Stimulated activated CD8-positive, alpha-beta memory T cell treated with anti-CD3 and anti-CD28 coated beads, Interleukin-7, amount 100 ng/mL, for 48 hours (primary cell): ENCODE measurements at regions not wholly inside any gene's neighbourhood (a gene's known extent, or its start where the extent isn't known, plus 50 kb on each side); places are given as distances from the start of the nearest gene placed in this dataset.
"Not testable (repeated sequence)": the region's sequence is repeated elsewhere in the genome, so short reads cannot be mapped to it uniquely, and the experiment has no call there.

ENCODE experiments used
- DNase-seq, 2 donors: peaks; one replicate each; pipeline ENCODE4 v3.0.0-alpha.2; 2020; ENCODE audit warnings: low read depth in 1 of 2; ENCODE audit errors: extremely low read depth in 1 of 2

DNA sequence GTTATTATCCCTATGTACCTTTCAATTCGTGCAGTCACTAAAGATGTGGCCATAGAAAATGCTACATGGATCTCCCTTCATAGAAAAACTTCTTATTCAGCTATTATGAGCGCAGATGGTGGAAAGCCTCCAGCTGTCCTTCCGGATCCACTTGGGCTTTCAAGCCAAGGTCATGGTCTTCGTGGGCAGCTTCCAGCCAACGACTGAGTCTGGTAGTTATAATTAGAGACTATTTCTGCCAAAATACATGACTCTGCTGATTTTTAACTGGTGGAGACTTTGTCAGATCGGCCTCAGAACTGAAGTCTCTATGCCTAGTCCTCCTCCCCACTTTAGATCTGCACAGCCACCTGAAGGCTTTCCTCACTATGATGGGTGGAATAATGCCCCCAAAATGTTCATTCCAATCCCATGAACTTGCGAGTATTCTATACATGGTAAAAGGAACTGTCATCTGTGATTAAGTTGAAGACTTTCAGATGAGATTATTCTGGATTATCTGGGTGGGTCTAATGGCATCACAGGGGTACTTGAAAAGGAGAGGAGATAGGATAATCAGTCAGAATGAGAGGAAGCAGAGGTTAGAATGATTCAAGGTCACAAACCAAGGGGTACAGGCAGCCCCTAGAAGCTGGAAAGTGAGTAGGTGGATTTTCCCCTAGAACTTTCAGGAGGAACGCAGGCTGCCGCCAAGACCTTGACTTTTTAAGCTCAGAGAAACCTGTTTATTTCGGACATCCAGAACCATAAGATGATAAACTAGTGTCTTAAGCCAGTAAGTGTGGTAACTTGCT lies 171.1 kb upstream of the CXCL13 start:
- DNase-seq, result no peak

DNA sequence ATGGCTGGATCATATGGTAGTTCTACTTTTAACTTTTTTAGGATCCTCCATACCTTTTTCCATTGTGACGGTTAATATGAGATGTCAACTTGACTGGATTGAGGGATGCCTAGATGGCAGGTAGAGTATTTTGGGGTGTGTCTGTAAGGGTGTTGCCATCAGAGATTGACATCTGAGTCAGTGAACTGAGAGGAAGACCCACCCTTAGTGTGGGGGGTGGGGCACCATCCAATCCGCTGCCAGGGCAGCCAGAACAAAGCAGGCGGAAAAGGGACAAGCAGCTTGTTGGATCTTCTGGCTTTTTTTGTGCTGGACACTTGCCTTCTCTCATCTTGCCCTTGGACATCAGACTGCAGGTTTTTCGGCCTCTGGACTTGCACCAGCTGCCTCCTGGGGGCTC lies 168.5 kb upstream of the CXCL13 start:
- DNase-seq, result no peak

DNA sequence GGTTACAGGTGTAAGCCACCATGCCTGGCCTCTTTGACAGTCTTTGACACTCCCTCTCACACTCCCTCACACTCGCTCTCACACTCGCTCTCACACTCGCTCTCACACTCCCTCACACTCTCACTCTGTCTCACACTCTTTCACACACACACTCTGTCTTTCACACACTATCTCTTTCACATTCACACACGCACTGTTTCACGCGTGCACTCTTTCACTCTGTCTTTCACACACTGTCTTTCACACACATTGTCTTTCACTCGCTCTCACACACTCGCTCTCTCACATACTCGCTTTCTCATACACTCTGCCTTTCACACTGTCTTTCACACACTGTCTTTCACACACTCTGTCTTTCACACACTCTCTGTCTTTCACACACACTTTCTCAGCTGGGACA lies 167.1 kb upstream of the CXCL13 start:
- no peak for DNase-seq

DNA sequence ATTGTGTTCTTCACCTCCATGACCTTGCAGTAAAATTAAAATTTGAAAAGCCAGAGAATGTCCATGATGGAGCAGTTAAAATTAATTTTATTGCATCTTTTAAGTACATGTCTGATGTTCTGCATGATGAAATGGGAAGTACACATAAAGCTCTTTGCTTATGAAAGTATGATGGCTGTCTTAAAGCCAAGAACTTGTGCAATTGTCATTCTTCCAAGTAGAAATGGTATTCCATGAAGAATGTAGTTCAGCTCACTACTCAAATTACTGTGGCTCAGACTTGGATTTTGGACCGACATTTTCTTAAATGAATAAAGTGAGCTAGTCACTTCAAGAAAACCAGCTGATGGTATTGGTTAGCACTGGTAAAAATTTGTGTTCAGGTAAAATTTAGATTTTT lies 161.7 kb upstream of the CXCL13 start:
- DNase-seq, result no peak

DNA sequence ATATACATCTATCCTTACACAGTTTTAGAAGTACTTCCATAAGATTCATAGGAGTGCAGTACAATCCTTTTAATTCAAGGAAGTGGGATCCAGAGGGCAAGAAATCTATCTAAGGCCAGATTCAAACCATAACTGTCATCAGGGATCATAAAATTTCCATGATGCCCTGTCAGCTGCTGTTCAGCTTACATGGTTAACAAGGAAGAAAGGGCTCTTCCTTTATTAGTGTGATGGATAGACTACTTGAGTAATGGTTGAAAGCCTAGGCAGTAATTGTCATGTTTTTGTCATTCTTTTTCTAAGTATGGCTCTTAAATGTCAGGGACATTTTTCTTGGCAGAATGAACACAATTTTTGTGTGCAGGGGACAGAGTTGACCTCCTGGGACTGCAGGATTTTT lies 159.8 kb upstream of the CXCL13 start:
- no peak for DNase-seq

DNA sequence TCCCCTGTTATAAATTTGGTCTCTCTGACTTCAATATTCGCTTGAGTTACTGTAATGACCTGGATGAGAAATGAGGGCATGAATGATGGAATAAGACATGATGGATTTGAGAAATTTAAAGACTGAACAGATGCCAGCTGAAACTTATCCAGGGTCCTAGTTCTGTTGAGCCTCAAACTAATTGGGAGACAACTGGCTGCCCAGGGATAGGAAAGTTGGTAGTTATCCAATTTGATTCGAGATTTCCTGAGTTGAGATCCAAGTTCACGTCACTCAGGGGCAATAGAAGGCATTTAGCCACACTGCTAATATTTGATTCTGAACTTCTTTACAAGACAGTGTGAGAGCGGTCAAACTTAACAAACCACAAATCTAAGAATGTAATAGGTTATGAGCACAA lies 159.0 kb upstream of the CXCL13 start:
- DNase-seq, result no peak

DNA sequence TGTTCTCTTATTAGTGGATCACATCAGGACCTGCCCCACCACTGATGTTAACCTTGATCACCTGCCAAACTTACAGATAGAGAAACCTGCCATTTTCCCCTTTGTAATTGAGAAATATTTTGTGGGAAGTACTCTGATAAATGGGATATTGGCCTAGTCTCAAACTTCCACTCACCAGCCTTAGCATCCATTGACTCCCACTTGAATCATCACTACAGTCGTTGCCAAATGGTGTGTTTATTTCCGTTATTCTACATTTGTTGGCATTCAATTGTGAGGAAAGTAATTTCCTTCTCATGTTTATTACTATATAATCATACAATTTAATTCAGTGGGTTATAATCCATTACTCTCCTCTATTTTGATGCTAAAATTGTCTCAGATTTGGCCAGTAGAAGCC lies 156.4 kb upstream of the CXCL13 start:
- DNase-seq, result no peak

DNA sequence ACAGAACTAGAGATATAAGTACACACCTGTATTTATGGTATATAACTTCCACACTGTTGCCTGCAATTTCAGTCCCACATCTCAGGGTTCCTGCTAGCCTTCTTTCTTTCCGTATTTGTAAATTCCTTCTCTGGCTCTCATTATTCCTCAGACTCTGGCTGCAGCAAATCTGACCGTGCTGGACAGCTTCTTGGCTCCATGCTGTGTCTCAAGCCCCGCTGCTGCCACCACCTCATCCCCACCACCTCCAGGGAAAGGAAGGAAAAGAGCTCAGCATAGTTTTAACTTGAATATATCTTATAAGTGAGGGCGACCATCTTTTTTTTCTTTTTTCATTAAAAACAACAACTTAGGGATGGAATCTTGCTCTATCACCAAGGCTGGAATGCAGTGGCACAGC lies 155.6 kb upstream of the CXCL13 start:
- DNase-seq, result no peak

DNA sequence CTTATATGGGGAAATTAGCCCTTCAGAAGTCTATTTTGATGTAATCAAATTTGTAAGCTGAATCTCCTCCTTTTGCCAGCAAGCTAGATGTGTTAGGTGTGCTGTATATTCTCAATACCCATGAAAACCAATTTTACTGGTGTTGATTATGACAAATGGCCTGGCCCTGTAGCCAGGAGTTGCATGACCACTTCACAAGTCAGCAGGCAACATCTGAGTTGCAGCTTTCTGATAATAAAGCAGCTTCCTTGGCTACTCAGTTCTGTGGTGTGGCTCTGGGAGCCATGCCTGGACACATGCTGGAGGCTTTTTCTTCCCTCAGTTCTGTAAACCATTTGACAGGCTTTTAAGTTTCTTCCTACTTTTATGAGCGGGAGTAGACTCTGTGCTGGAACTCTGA lies 154.1 kb upstream of the CXCL13 start:
- DNase-seq, result no peak

DNA sequence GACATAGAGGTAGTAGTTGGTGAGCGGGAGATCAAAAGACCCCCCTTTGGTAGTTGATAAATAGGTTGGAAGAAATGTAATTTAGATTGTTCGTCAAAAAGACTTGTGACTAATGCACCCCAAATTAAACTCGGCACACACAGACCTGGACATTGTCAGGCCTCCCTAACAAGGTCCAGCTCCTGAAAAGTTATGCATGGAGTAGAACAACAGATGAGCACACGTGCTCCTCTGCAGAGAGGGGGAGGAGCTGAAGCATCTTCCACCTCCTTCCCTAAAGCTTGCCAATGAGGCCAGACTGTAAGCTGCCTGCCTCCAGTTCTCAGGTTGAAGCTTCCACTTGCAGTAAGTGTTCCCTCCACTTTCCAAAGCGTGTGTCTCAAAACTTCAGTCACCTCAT lies 153.5 kb upstream of the CXCL13 start:
- not testable (repeated sequence) for DNase-seq

DNA sequence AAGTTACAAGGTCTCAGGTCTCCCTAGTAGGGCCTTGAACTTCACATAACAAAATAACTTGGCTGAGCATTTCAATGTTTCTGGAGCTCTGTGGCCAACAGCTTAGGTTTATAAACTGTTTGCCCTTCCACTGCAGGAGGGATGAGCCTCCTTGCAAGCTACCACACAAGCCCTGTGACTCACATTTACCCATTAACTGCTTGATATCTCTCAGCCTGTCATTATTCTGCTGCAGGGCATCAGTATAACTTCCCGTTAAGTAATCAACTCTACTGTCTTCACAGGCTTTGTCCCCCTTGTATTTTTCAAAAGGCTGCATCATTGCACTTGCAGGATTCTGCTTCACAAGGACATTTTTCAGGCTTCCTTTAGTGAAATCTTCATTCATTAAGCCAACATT lies 151.7 kb upstream of the CXCL13 start:
- DNase-seq, result no peak

DNA sequence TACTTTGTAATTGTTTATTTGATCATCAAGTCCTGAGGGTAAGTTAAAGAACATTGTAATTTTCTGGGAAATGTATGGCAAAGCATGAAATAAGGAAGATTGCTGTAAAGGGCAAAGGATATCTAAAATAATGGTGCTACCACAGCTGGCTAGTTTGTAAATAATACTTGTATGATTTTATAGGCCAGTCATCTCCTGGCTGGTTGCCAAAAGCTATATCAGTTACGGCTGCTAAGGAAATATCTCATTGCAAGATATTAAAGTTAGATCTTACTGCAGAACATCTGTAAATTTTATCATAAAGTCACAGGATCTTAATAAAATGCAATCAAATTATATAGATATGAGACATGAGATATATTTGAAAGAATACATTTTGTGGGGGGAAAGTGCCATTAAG lies 150.8 kb upstream of the CXCL13 start:
- no peak for DNase-seq

DNA sequence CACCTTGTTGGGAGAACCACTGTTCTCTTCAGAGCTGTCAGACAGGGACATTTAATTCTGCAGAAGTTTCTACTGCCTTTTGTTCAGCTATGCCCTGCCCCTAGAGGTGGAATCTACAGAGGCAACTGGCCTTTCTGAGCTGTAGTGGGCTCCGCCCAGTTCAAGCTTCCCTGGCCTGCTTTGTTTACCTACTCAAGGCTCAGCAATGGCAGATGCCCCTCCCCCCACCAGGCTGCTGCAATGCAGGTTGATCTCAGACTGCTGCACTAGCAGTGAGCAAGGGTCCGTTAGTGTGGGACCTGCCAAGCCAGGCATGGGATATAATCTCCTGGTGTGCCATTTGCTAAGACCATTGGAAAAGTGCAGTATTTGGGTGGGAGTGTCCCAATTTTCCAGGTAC lies 141.5 kb upstream of the CXCL13 start:
- not testable (repeated sequence) for DNase-seq

DNA sequence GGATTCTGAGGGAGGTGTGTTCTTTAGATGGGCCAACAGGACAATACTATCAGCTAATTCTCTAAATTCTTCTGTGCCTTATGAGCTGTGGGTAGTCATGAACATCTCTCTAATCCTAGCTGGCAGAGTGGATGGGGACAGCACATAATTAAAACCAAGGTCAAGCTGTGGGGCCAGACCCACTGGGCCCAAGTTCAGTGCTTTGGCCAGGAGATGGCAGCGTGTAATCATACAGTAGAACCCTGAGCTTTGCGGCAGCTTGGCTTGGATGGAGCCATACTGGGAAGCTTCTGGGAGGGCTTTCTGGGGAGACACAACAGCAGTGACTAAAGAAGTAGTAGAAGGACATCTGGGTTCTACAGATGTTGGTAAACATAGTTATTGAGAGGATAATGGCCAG lies 140.3 kb upstream of the CXCL13 start:
- DNase-seq, result peak; percentile 5 to 9

DNA sequence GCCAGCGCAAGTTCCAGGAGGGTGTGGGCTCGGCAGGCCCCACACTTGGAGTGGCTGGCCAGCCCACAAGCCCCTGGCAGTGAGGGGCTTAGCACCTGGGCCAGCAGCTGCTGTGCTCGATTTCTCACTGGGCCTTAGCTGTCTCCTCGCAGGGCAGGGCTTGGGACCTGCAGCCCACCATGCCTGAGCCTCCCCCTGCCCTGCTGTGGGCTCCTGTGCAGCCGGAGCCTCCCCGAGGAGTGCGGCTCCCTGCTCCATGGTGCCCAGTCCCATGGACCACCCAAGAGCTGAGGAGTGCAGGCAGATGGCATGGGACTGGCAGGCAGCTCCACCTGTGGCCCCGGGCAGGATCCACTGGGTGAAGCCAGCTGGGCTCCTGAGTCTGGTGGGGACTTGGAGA lies 139.2 kb upstream of the CXCL13 start:
- DNase-seq, result no peak

DNA sequence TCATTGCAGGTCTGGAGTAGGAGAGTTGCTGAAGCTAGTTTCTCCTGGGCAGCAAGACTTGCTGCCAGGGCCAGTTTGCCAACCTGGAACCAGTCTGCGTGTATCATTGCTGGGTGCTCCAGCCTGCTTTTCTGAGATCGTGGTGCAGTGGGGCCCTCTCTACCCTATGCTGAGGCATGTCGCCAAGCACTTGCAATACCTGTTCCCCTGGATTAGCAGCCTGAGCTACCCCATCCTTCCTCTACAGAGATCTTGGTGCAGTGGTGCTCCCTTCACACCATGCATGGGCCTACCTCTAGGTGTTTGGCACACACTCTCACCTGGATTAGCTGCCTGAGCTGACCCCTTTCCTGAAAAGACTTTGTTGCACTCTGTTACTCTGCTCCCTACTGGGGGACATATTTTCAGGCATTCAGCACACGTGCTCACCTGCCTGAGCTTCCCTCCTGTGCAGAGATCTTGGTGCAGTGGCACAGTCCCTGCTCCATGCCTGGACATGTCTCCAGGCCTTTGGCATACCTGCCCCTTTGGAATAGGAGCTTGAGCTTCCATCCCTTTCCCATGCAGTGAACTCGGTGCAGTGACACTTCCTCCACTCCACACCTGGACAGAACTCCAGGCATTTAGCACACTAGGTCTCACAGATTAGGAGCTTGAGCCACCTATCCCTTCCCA lies 133.7 kb upstream of the CXCL13 start:
- DNase-seq, result no peak

DNA sequence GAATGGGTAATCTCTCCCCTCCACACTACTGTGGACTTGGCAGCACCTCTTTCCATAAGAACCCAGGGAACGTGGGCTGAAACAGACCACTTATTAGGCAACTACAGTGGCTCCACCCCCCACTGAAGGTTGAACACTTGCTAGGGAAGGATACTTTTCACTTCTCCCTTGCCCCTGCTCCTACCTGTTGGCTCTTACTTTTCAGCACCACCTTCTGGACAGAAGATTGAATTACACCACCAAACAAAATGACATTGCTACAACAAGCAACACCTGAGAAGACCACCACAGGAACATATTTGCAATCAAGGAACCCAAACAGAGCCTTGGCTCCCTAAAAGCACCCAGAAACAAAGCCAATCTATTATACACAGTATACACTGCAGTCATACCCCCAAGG lies 132.1 kb upstream of the CXCL13 start:
- DNase-seq, result no peak

DNA sequence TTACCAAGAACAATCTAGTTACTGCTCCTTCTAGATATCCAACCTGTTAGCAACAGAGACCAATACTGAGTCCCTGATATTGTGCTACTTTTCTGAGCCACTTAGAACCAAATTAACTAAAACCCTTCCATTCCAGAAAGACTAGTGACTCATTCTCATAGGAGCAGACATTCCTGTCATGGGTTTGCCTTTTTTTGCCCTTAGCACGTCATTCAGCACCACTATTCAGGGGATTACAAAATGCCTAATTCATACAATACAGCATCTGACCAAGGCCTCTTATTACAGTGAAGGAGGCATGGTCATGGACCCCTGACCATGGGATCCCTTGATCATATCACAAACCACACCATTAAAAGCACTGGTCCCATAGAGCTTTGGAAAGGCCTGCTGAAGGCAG lies 123.8 kb upstream of the CXCL13 start:
- no peak for DNase-seq

DNA sequence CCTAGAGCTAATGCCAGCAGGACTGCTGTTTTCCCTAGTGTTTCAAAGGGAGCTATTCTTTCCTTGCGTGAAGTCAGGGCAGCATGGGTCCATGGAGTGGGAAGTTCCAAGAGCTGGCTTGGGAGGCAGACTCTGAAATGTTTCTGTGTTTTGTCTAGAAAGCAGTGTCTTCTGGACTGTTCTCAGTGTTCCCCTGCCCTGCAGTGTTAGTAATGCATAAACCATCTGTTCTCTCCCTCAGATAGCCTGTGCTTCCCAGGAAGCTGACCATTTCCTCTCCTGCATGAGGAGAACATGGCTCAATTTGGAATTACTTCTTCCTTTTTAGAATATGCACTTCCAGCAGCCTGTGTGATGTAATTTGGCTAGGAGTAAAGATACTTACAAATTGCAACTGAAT lies 116.7 kb upstream of the CXCL13 start:
- no peak for DNase-seq

DNA sequence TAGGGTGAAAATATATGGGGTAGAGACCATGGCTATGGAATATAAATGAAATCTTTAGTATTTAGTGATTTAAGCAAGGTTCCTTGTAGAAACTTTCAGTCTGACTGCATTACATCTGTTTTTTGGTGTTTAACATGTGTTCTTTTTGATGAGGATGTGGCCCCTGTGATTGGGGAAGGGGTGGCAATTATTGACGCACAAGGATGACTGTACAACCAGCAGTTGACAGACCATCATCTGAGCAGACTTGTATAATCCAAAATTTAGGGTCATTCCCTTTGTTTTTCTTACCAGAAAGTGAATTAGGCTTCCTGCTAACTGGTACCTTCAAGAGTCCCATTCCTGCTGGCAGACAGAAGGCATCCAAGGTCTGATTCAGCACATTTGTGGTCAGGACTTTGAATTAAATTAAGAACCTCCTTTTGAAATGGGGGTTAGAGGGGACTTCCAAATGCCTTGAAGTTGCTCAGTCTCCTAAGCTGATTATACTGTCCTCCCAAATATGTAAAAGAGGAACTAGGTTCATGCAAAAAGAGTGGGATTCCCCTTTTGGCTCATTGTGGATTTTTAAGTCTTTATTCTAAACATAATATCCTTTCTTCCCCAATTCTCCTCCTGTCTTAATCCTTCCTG lies 112.4 kb upstream of the CXCL13 start:
- DNase-seq, result no peak

DNA sequence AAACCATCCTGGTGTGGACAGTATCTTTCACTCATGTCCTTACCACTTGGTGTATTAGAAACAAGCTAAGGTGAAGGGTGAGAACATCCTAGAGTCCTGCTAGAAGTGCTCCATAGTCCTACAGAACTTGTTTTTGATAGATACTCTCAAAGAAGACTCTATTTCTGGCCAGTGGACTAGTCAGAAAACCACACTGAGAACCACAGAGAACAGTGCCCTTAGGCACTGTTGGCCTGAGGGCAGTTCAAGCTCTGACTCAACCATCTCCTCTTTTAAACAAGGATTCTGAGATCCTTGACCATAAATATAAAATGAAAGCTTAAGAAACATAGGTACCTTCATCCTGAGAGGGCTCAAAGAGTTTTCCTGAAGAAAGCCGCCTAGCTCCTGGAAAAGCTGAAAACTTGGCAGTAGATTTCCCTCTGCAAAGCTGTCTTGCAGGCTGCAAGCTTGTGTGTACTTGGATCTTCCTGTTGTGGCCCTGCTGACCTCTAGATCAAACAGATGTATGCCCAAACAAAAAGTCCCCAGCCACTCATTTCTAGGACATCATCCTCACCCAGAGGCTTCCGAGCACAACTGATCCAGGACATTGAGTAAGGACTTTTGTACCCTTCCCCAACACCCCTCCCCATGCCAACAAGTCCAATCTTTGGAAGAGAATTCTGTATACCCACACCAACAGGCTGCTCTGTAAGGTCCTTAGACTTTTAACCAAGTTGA lies 111.6 kb upstream of the CXCL13 start:
- no peak for DNase-seq

DNA sequence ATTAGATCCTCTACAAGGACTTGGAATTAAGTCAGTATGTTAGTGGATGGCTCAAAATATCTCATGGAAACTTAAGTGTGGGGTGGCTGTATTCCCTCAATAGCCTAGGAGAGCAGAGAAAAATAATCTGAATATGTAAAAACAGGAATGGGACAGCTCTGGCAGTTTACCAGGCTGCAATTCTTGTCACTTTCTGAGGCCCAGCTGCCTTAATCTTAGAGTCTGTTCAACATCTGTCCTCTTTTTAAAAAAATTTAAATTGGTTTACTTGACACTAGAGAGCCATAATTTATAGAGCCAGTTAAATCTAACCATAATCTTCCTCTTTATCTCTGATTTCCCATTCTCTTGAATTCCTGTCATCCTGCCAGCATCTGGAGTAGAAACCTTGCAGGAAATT lies 109.2 kb upstream of the CXCL13 start:
- DNase-seq, result no peak
